Activated naive CD8-positive, alpha-beta T cell treated with anti-CD3 and anti-CD28 coated beads, Interleukin-2, amount 50 U/mL, for 24 hours (primary cell): ENCODE measurements at regions not wholly inside any gene's neighbourhood (a gene's known extent, or its start where the extent isn't known, plus 50 kb on each side); places are given as distances from the start of the nearest gene placed in this dataset.
"Not testable (repeated sequence)": the region's sequence is repeated elsewhere in the genome, so short reads cannot be mapped to it uniquely, and the experiment has no call there.

Source experiments
- ATAC-seq: fragments of 150-1000 bp; cut with Tn5 transposase; one replicate; pipeline ENCODE4 v1.10.0; 2021
- DNase-seq: peaks from one replicate; pipeline ENCODE4 v3.0.0; 2021
- H3K27ac Mint-ChIP-seq: one replicate; pipeline ENCODE4 v1.8.0; 2021; ENCODE audit warnings: mild to moderate bottlenecking, mixed read lengths
- H3K27me3 Mint-ChIP-seq: one replicate; pipeline ENCODE4 v1.8.0; 2021; ENCODE audit warnings: mixed read lengths
- H3K36me3 Mint-ChIP-seq: one replicate; pipeline ENCODE4 v1.8.0; 2021; ENCODE audit warnings: low read depth, mixed read lengths
- H3K4me1 Mint-ChIP-seq: one replicate; pipeline ENCODE4 v1.8.0; 2021; ENCODE audit warnings: mixed read lengths
- H3K4me3 Mint-ChIP-seq: one replicate; pipeline ENCODE4 v1.8.0; 2021; ENCODE audit warnings: mild to moderate bottlenecking, moderate library complexity, mixed read lengths
- H3K9me3 Mint-ChIP-seq: one replicate; pipeline ENCODE4 v1.8.0; 2021; ENCODE audit warnings: mixed read lengths

GRCh38 chr10:71087622-71088021, 124.7 kb upstream of the UNC5B start:
- H3K9me3 Mint-ChIP-seq = no peaks in the 10 kb centered on the region
- H3K27ac Mint-ChIP-seq = no peak overlapping the region
- ATAC-seq (no peak), DNase-seq (no peak)
- H3K4me1 Mint-ChIP-seq = no peaks in the 10 kb centered on the region
- H3K27me3 Mint-ChIP-seq = peaks cover 9% of the 10 kb centered on the region
- no peaks in the 10 kb centered on the region for H3K36me3 Mint-ChIP-seq
- H3K4me3 Mint-ChIP-seq = no peak overlapping the region

GRCh38 chr10:71088054-71088453, 124.3 kb upstream of the UNC5B start:
- Mint-ChIP-seq H3K27ac (no peak overlapping the region), H3K4me3 (no peak overlapping the region), H3K9me3 (no peaks in the 10 kb centered on the region), H3K27me3 (peaks cover 11% of the 10 kb centered on the region), H3K4me1 (no peaks in the 10 kb centered on the region), H3K36me3 (no peaks in the 10 kb centered on the region)
- DNase-seq = no peak
- ATAC-seq = no peak

- not testable (repeated sequence) for DNase-seq, H3K36me3 Mint-ChIP-seq, ATAC-seq, H3K4me3 Mint-ChIP-seq, H3K4me1 Mint-ChIP-seq, H3K9me3 Mint-ChIP-seq, H3K27ac Mint-ChIP-seq
- peaks cover 11% of the 10 kb centered on the region for H3K27me3 Mint-ChIP-seq
These were observed 123.8 kb upstream of the UNC5B start for GRCh38 chr10:71088578-71088977.

GRCh38 chr10:71089162-71089561, 123.2 kb upstream of the UNC5B start:
- peaks cover 4% of the 10 kb centered on the region for H3K4me1 Mint-ChIP-seq
- peaks cover 15% of the 10 kb centered on the region for H3K27me3 Mint-ChIP-seq
- DNase-seq (no peak), ATAC-seq (no peak)
- no peak overlapping the region for H3K27ac Mint-ChIP-seq
- no peak overlapping the region for H3K4me3 Mint-ChIP-seq
- no peaks in the 10 kb centered on the region for H3K36me3 Mint-ChIP-seq
- H3K9me3 Mint-ChIP-seq = no peaks in the 10 kb centered on the region

DNA sequence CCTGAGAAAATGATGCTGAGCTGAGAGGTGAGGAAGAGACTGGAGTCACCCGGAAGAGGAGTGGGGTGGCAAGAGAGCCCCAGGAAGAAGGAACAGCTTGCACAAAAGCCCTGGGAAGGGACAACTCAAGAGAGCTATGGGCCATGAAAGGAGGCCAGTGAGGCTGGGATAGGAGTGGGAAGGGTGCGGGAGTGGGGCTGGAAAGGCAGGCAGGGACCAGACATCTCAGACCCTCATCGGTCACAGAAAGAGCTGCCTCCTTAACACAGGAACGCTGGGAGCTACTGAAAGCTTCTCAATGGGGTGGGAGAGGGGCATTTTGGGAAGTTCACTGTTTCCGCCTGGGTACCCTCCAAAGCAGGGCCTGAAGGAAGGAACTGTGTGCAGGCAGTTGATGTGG, 122.0 kb upstream of the UNC5B start:
- peaks cover 16% of the 10 kb centered on the region for H3K27me3 Mint-ChIP-seq
- H3K36me3 Mint-ChIP-seq = no peaks in the 10 kb centered on the region
- H3K4me1 Mint-ChIP-seq = peaks cover 16% of the 10 kb centered on the region
- H3K4me3 Mint-ChIP-seq = no peak overlapping the region
- ATAC-seq = no peak
- H3K27ac Mint-ChIP-seq = no peak overlapping the region
- no peaks in the 10 kb centered on the region for H3K9me3 Mint-ChIP-seq
- no peak for DNase-seq

- no peak overlapping the region for H3K4me3 Mint-ChIP-seq
- no peaks in the 10 kb centered on the region for H3K36me3 Mint-ChIP-seq
These were observed 121.6 kb upstream of the UNC5B start for GRCh38 chr10:71090801-71091200.

DNA sequence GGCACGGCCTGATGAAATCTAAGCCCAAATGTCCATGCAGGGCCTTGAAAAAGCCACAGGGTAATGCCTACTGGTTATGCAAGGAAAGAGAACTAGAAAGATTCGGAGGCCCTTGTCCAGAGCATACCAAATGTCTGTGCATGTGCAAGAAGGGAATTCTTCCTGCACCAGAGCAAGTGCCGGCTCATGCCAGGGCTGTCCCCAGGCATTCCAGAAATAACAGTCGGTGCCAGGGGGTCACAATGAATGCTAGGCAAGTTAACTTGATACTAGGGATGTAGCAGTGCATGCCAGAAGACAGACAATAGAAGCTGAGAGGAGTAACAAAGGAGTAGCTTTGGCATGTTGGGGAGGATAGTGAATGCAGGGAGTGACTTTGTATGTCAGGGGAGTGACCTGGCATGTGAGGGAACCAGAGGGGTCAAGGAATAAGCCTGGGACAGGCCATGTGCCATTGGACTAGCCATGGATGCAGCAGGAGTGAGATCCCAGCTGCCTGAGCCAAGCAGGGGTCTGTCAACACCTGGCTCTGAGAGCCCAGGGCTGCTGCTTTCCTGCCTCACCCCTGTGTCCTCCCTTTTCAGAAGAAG, 119.5 kb upstream of the UNC5B start:
- DNase-seq (no peak), ATAC-seq (no peak)
- no peak overlapping the region for H3K27ac Mint-ChIP-seq
- peaks cover 20% of the 10 kb centered on the region for H3K4me1 Mint-ChIP-seq
- no peak overlapping the region for H3K4me3 Mint-ChIP-seq
- no peaks in the 10 kb centered on the region for H3K9me3 Mint-ChIP-seq
- peaks cover 28% of the 10 kb centered on the region for H3K27me3 Mint-ChIP-seq
- H3K36me3 Mint-ChIP-seq = no peaks in the 10 kb centered on the region

More at GRCh38 chr10:71090801-71091200, 121.6 kb upstream of the UNC5B start:
- peaks cover 20% of the 10 kb centered on the region for H3K4me1 Mint-ChIP-seq
- H3K27ac Mint-ChIP-seq = no peak overlapping the region
- H3K9me3 Mint-ChIP-seq = no peaks in the 10 kb centered on the region
- H3K27me3 Mint-ChIP-seq = peaks cover 18% of the 10 kb centered on the region
- DNase-seq (no peak), ATAC-seq (no peak)

DNA sequence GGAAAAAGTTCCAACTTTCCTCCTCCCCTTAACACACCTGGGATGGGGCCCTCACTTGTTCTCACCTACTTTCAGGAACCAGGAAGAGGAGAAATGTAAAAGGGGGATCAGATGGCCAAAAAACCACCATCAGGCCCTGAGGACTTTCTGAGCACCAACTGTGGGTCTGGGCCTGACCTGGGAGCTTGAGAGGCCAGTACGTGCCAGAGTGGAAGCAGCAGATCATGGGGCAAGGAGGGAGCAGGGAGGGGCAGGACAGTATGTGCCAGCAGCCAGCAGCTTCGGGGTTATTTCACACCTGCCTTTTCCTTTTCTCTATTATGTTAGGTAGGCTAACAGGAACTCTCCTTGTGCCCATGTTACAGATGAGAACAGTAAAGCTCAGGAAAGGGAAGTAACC, 118.8 kb upstream of the UNC5B start:
- peaks cover 20% of the 10 kb centered on the region for H3K4me1 Mint-ChIP-seq
- H3K27me3 Mint-ChIP-seq = peaks cover 34% of the 10 kb centered on the region
- ATAC-seq (no peak), DNase-seq (no peak)
- H3K4me3 Mint-ChIP-seq = no peak overlapping the region
- H3K9me3 Mint-ChIP-seq = no peaks in the 10 kb centered on the region
- H3K27ac Mint-ChIP-seq = no peak overlapping the region
- H3K36me3 Mint-ChIP-seq = no peaks in the 10 kb centered on the region

- H3K9me3 Mint-ChIP-seq = no peaks in the 10 kb centered on the region
- peaks cover 20% of the 10 kb centered on the region for H3K4me1 Mint-ChIP-seq
- no peaks in the 10 kb centered on the region for H3K36me3 Mint-ChIP-seq
- ATAC-seq = peak; percentile 96
- H3K27ac Mint-ChIP-seq = peak overlapping the region; percentile 66
- H3K27me3 Mint-ChIP-seq = peaks cover 41% of the 10 kb centered on the region
- peak; percentile 14 for DNase-seq
- no peak overlapping the region for H3K4me3 Mint-ChIP-seq
These were observed 117.5 kb upstream of the UNC5B start for GRCh38 chr10:71094712-71095390.

- Mint-ChIP-seq H3K9me3 (peaks cover 6% of the 10 kb centered on the region), H3K27ac (no peak overlapping the region), H3K4me3 (no peak overlapping the region), H3K36me3 (no peaks in the 10 kb centered on the region), H3K4me1 (peaks cover 9% of the 10 kb centered on the region), H3K27me3 (peaks cover 37% of the 10 kb centered on the region)
- DNase-seq (no peak), ATAC-seq (no peak)
These were observed 112.5 kb upstream of the UNC5B start for GRCh38 chr10:71099731-71100361.

DNA sequence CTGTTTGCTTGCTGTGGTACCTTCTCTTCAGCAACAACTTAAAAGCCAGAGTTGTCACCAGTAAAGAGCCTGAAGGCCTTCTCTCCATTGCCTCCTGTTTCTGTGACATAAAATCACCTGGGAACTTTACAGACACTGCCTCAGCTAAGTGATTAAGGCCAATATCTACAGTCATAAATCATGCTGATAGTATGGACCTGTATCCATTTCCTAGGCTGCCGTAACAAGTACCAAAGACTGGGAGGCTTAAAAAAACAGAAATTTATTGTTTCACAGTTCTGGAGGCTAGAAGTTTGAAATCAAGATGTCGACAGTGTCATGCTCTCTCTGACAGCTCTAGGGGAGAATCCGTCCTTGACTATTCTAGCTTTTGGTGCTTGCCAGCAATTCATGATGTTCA, 108.4 kb upstream of the UNC5B start:
- peaks cover 17% of the 10 kb centered on the region for H3K27me3 Mint-ChIP-seq

GRCh38 chr10:71106151-71106550, 106.2 kb upstream of the UNC5B start:
- H3K4me3 Mint-ChIP-seq, H3K27ac Mint-ChIP-seq, H3K27me3 Mint-ChIP-seq, DNase-seq, ATAC-seq, H3K36me3 Mint-ChIP-seq, H3K4me1 Mint-ChIP-seq: not testable (repeated sequence)
- peaks cover 13% of the 10 kb centered on the region for H3K9me3 Mint-ChIP-seq

More for the DNA sequence above, 108.4 kb upstream of the UNC5B start:
- peaks cover 13% of the 10 kb centered on the region for H3K9me3 Mint-ChIP-seq
- no peak for ATAC-seq
- H3K4me1 Mint-ChIP-seq = peaks cover 3% of the 10 kb centered on the region
- H3K27ac Mint-ChIP-seq = no peak overlapping the region
- no peak for DNase-seq
- H3K4me3 Mint-ChIP-seq = no peak overlapping the region
- no peaks in the 10 kb centered on the region for H3K36me3 Mint-ChIP-seq

DNA sequence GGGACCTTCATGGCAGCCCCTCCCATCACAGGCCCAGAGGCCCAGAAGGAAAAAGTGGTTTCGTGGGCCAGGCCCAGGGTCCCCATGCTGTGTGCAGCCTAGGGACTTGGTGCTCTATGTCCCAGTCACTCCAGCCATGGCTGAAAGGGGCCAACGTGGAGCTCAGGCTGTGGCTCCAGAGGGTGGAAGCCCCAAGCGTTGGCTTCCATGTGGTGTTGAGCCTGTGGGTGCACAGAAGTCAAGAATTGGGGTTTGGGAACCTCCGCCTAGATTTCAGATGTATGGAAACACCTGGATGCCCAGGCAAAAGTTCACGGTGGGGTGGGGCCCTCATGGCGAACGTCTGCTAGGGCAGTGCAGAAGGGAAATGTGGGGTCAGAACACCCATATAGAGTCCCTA, 105.3 kb upstream of the UNC5B start:
- H3K27me3 Mint-ChIP-seq, H3K36me3 Mint-ChIP-seq, H3K4me3 Mint-ChIP-seq, ATAC-seq, DNase-seq, H3K27ac Mint-ChIP-seq, H3K4me1 Mint-ChIP-seq: not testable (repeated sequence)
- peaks cover 16% of the 10 kb centered on the region for H3K9me3 Mint-ChIP-seq

DNA sequence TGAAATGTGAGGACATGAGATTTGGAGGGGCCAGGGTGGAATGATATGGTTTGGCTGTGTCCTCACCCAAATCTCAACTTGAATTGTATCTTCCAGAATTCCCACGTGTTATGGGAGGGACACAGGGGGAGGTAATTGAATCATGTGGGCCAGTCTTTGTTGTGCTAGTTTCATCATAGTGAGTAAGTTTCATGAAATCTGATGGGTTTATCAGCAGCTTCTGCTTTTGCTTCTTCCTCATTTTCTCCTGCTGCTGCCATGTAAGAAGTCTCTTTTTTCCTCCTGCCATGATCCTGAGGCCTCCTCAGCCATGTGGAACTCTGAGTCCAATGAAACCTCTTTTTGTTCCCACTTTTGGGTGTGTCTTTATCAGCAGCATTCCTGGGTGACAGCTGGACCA, 104.3 kb upstream of the UNC5B start:
- H3K27ac Mint-ChIP-seq, ATAC-seq, DNase-seq, H3K36me3 Mint-ChIP-seq, H3K4me1 Mint-ChIP-seq, H3K4me3 Mint-ChIP-seq: not testable (repeated sequence)
- peaks cover 21% of the 10 kb centered on the region for H3K9me3 Mint-ChIP-seq
- peaks cover 12% of the 10 kb centered on the region for H3K27me3 Mint-ChIP-seq

GRCh38 chr10:71112138-71112785, 100.1 kb upstream of the UNC5B start:
- H3K36me3 Mint-ChIP-seq = no peaks in the 10 kb centered on the region
- H3K27me3 Mint-ChIP-seq = peaks cover 25% of the 10 kb centered on the region
- H3K4me1 Mint-ChIP-seq = no peaks in the 10 kb centered on the region
- peaks cover 29% of the 10 kb centered on the region for H3K9me3 Mint-ChIP-seq
- H3K4me3 Mint-ChIP-seq = no peak overlapping the region
- DNase-seq (no peak), ATAC-seq (no peak)
- no peak overlapping the region for H3K27ac Mint-ChIP-seq
